Liver (tissue), 7 donors: ENCODE measurements at regions not wholly inside any gene's neighbourhood (a gene's known extent, or its start where the extent isn't known, plus 50 kb on each side); places are given as distances from the start of the nearest gene placed in this dataset.

Experiments used
- DNase-seq: peaks from one replicate; pipeline ENCODE4 v3.0.0-alpha.2; 2017; ENCODE audit warnings: low spot score
- H3K27ac ChIP-seq, 2 donors: one replicate each; pipeline ENCODE4 v1.7.0; 2013; ENCODE audit warnings: inconsistent platforms in 2 of 2, low read length in 2 of 2, control low read depth in 1 of 2, low read depth in 1 of 2, mild to moderate bottlenecking in 1 of 2
- H3K27me3 ChIP-seq, 4 donors: one replicate each; pipeline versions ENCODE4 v1.6.1 to v1.7.0; 2013; ENCODE audit warnings: low read length in 3 of 4, inconsistent platforms in 1 of 4, mild to moderate bottlenecking in 1 of 4, moderate library complexity in 1 of 4; ENCODE audit not compliant: control insufficient read depth in 4 of 4, insufficient read depth in 4 of 4
- H3K36me3 ChIP-seq, 4 donors: one replicate each; pipeline versions ENCODE4 v1.6.1 to v1.7.0; 2013; ENCODE audit warnings: low read length in 3 of 4, mild to moderate bottlenecking in 3 of 4, low read depth in 1 of 4, moderate library complexity in 1 of 4; ENCODE audit not compliant: control insufficient read depth in 4 of 4, insufficient read depth in 3 of 4
- H3K4me1 ChIP-seq, 4 donors: one replicate each; pipeline versions ENCODE4 v1.6.1 to v1.7.0; 2013; ENCODE audit warnings: low read length in 3 of 4, mild to moderate bottlenecking in 3 of 4, moderate library complexity in 1 of 4; ENCODE audit not compliant: control insufficient read depth in 4 of 4, insufficient read depth in 4 of 4
- H3K4me3 ChIP-seq, 3 donors: one replicate each; pipeline versions ENCODE4 v1.6.1 to v1.7.0; 2013; ENCODE audit warnings: low read length in 3 of 3, control low read depth in 1 of 3, low read depth in 1 of 3, mild to moderate bottlenecking in 1 of 3
- H3K9ac ChIP-seq, 2 donors: one replicate each; pipeline ENCODE4 v1.7.0; 2013; ENCODE audit warnings: low read length in 2 of 2, mild to moderate bottlenecking in 2 of 2, moderate library complexity in 2 of 2, control low read depth in 1 of 2, low read depth in 1 of 2
- H3K9me3 ChIP-seq, 4 donors: one replicate each; pipeline versions ENCODE4 v1.6.1 to v1.7.0; 2013; ENCODE audit warnings: low read length in 3 of 4; ENCODE audit not compliant: control insufficient read depth in 4 of 4
- EGR1 ChIP-seq, 2 donors: IDR thresholded peaks; 2 replicates each; pipeline ENCODE4 v1.6.1; 2016 to 2018; ENCODE audit warnings: antibody characterized with exemption in 2 of 2, low read depth in 2 of 2
- FOXA1 ChIP-seq: IDR thresholded peaks from 2 replicates; pipeline ENCODE4 v1.6.1; 2016; ENCODE audit warnings: antibody characterized with exemption
- FOXA2 ChIP-seq: IDR thresholded peaks from 2 replicates; pipeline ENCODE4 v1.6.1; 2016; ENCODE audit warnings: antibody characterized with exemption
- GABPA ChIP-seq, 2 donors: IDR thresholded peaks in 1 of 2; conservative IDR thresholded peaks in 1 of 2; 2 replicates each; pipeline ENCODE4 v1.6.1; 2016; ENCODE audit warnings: antibody characterized with exemption in 2 of 2, mild to moderate bottlenecking in 1 of 2, moderate library complexity in 1 of 2
- HNF4A ChIP-seq, 2 donors: conservative IDR thresholded peaks; 2 replicates each; pipeline ENCODE4 v1.6.1; 2016; ENCODE audit warnings: antibody characterized with exemption in 2 of 2, mild to moderate bottlenecking in 2 of 2
- HNF4G ChIP-seq: IDR thresholded peaks from 2 replicates; pipeline ENCODE4 v1.6.1; 2016; ENCODE audit warnings: antibody characterized with exemption
- JUND ChIP-seq, 2 donors: IDR thresholded peaks; 2 replicates each; pipeline ENCODE4 v1.6.1; 2016; ENCODE audit warnings: antibody characterized with exemption in 2 of 2
- NR2F2 ChIP-seq: IDR thresholded peaks from 2 replicates; pipeline ENCODE4 v1.6.1; 2016; ENCODE audit warnings: antibody characterized with exemption
- RAD21 ChIP-seq, 2 donors: IDR thresholded peaks; 2 replicates each; pipeline ENCODE4 v1.6.1; 2016; ENCODE audit warnings: antibody characterized with exemption in 2 of 2, mild to moderate bottlenecking in 2 of 2
- RXRA ChIP-seq, 2 donors: IDR thresholded peaks; 2 replicates each; pipeline ENCODE4 v1.6.1; 2017 to 2018; ENCODE audit warnings: antibody characterized with exemption in 2 of 2, mild to moderate bottlenecking in 1 of 2
- SP1 ChIP-seq: IDR thresholded peaks from 2 replicates; pipeline ENCODE4 v1.6.1; 2018; ENCODE audit warnings: antibody characterized with exemption, mild to moderate bottlenecking
- TAF1 ChIP-seq: conservative IDR thresholded peaks from 2 replicates; pipeline ENCODE4 v1.6.1; 2016; ENCODE audit warnings: antibody characterized with exemption, mild to moderate bottlenecking
- WGBS: extraction: QIAGEN DNeasy Blood & Tissue Kit; methylation state at CpG from one replicate; pipeline ENCODE4 v1.1.7; 2013; 5-methylcytosine and 5-hydroxymethylcytosine counted together
- TF ChIP-seq, protein P1 (sequence below): IDR thresholded peaks from 2 replicates; pipeline ENCODE4 v1.6.1; 2016; ENCODE audit warnings: antibody characterized with exemption, mild to moderate bottlenecking
- TF ChIP-seq, protein P2 (sequence below): IDR thresholded peaks from 2 replicates; pipeline ENCODE4 v1.6.1; 2016; ENCODE audit warnings: antibody characterized with exemption
- TF ChIP-seq, protein P3 (sequence below): IDR thresholded peaks from 2 replicates; pipeline ENCODE4 v1.6.1; 2016; ENCODE audit warnings: antibody characterized with exemption
- TF ChIP-seq, protein P4 (sequence below): IDR thresholded peaks from 2 replicates; pipeline ENCODE4 v1.6.1; 2016; ENCODE audit warnings: antibody characterized with exemption
- donor health status: healthy.
- donor health status: healthy.
- donor health status: healthy.
- donor health status: healthy.

DNA sequence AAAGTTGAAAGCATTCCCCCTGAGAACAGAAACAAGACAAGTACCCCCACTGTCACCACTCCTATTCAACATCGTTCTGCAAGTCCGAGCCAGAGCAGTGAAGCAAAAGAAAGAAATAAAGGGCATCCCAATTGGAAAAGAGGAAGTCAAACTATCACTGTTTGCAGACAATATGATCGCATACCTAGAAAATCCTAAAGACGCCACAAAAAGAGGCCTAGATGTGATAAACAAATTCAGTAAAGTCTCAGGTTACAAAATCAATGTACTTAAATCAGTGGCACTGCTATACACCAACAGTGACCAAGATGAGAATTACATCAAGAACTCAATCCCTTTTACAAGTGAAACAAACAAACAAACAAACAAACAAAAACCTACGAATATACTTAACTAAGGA lies 87.7 kb upstream of the COCH start:
- WGBS = 82% methylated on average over 5 of the region's 5 CpGs
- TF ChIP-seq TAF1 (no peak), NR2F2 (no peak), FOXA1 (no peak), HNF4A (conservative IDR thresholded peaks at IDR 0.05) (no peak), GABPA (IDR thresholded peaks at IDR 0.05 in 1 of 2, conservative IDR thresholded peaks at IDR 0.05 in 1 of 2) (no peak), HNF4G (no peak), JUND (IDR thresholded peaks at IDR 0.05) (no peak), FOXA2 (no peak), SP1 (no peak)
- TF ChIP-seq, protein P1, sequence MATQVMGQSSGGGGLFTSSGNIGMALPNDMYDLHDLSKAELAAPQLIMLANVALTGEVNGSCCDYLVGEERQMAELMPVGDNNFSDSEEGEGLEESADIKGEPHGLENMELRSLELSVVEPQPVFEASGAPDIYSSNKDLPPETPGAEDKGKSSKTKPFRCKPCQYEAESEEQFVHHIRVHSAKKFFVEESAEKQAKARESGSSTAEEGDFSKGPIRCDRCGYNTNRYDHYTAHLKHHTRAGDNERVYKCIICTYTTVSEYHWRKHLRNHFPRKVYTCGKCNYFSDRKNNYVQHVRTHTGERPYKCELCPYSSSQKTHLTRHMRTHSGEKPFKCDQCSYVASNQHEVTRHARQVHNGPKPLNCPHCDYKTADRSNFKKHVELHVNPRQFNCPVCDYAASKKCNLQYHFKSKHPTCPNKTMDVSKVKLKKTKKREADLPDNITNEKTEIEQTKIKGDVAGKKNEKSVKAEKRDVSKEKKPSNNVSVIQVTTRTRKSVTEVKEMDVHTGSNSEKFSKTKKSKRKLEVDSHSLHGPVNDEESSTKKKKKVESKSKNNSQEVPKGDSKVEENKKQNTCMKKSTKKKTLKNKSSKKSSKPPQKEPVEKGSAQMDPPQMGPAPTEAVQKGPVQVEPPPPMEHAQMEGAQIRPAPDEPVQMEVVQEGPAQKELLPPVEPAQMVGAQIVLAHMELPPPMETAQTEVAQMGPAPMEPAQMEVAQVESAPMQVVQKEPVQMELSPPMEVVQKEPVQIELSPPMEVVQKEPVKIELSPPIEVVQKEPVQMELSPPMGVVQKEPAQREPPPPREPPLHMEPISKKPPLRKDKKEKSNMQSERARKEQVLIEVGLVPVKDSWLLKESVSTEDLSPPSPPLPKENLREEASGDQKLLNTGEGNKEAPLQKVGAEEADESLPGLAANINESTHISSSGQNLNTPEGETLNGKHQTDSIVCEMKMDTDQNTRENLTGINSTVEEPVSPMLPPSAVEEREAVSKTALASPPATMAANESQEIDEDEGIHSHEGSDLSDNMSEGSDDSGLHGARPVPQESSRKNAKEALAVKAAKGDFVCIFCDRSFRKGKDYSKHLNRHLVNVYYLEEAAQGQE = no peak
- TF ChIP-seq, protein P2, sequence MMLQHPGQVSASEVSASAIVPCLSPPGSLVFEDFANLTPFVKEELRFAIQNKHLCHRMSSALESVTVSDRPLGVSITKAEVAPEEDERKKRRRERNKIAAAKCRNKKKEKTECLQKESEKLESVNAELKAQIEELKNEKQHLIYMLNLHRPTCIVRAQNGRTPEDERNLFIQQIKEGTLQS = no peak
- TF ChIP-seq, protein P3, sequence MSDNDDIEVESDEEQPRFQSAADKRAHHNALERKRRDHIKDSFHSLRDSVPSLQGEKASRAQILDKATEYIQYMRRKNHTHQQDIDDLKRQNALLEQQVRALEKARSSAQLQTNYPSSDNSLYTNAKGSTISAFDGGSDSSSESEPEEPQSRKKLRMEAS = no peak
- TF ChIP-seq, protein P4, sequence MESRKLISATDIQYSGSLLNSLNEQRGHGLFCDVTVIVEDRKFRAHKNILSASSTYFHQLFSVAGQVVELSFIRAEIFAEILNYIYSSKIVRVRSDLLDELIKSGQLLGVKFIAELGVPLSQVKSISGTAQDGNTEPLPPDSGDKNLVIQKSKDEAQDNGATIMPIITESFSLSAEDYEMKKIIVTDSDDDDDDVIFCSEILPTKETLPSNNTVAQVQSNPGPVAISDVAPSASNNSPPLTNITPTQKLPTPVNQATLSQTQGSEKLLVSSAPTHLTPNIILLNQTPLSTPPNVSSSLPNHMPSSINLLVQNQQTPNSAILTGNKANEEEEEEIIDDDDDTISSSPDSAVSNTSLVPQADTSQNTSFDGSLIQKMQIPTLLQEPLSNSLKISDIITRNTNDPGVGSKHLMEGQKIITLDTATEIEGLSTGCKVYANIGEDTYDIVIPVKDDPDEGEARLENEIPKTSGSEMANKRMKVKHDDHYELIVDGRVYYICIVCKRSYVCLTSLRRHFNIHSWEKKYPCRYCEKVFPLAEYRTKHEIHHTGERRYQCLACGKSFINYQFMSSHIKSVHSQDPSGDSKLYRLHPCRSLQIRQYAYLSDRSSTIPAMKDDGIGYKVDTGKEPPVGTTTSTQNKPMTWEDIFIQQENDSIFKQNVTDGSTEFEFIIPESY = no peak
- H3K9me3 ChIP-seq = no peaks in the 10 kb centered on the region
- no peak for DNase-seq
- H3K36me3 ChIP-seq = no peaks in the 10 kb centered on the region
- H3K27ac ChIP-seq = no peak overlapping the region
- H3K27me3 ChIP-seq = no peaks in the 10 kb centered on the region
- no peak overlapping the region for H3K4me3 ChIP-seq
- H3K9ac ChIP-seq = no peak overlapping the region
- H3K4me1 ChIP-seq = peaks cover 0 to 4% (median 0%) of the 10 kb centered on the region in 4 donors

DNA sequence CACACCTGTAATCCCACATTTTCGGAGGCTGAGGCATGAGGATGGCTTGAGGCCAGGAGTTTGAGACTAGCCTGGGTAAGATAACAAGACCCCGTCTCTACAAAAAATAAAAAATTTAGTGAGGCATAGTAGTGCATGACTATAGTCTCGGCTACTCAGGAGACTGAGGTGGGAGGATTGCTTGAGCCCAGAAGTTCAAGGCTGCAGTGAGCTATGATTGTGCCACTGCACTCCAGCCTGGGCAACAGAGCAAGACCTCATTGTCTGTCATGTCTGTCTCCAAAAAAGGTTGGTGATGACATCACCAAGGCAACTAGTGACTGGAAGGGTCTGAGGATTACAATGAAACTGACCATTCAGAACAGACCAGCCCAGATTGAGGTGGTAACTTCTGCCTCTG lies 83.5 kb upstream of the COCH start:
- no peak overlapping the region for H3K27ac ChIP-seq
- no peak for DNase-seq
- 83% methylated on average over 3 of the region's 3 CpGs for WGBS
- no peak overlapping the region for H3K4me3 ChIP-seq
- no peaks in the 10 kb centered on the region for H3K9me3 ChIP-seq
- no peaks in the 10 kb centered on the region for H3K36me3 ChIP-seq
- no peak overlapping the region for H3K9ac ChIP-seq
- H3K27me3 ChIP-seq = no peaks in the 10 kb centered on the region
- peaks cover 0 to 4% (median 0%) of the 10 kb centered on the region in 4 donors for H3K4me1 ChIP-seq
- TF ChIP-seq, protein P3 = no peak
- TF ChIP-seq, protein P1 = no peak
- TF ChIP-seq FOXA1 (no peak), EGR1 (IDR thresholded peaks at IDR 0.05; ENCODE audit: low read depth in 2 of 2) (no peak), RAD21 (IDR thresholded peaks at IDR 0.05) (no peak), RXRA (IDR thresholded peaks at IDR 0.05) (no peak), GABPA (IDR thresholded peaks at IDR 0.05 in 1 of 2, conservative IDR thresholded peaks at IDR 0.05 in 1 of 2) (no peak), SP1 (no peak), HNF4A (conservative IDR thresholded peaks at IDR 0.05) (no peak)
- TF ChIP-seq, protein P2 = no peak
